Natural killer cell (primary cell): ENCODE measurements at regions not wholly inside any gene's neighbourhood (a gene's known extent, or its start where the extent isn't known, plus 50 kb on each side); places are given as distances from the start of the nearest gene placed in this dataset.

ENCODE experiments used
- ATAC-seq, 3 donors: fragments of 150-1000 bp in 2 of 3; fragments of 200-7000 bp in 1 of 3; cut with Tn5 transposase; 1 replicate in 1 of 3; 2 replicates in 2 of 3; pipeline ENCODE4 v1.10.0; 2021; ENCODE audit warnings: mild to moderate bottlenecking in 2 of 3, moderate library complexity in 2 of 3
- DNase-seq, 2 donors: peaks; one replicate each; pipeline versions ENCODE4 v3.0.0 to v3.0.0-alpha.2; 2013 to 2021; ENCODE audit warnings: mixed read lengths in 1 of 2
- H3K27ac ChIP-seq: one replicate; pipeline ENCODE4 v1.5.1; 2013; ENCODE audit warnings: mild to moderate bottlenecking, low read length
- H3K27me3 ChIP-seq: one replicate; pipeline ENCODE4 v1.6.1; 2013; ENCODE audit warnings: low read length; ENCODE audit not compliant: control insufficient read depth, insufficient read depth
- H3K36me3 ChIP-seq: one replicate; pipeline ENCODE4 v1.6.1; 2013; ENCODE audit warnings: low read length; ENCODE audit not compliant: control insufficient read depth, insufficient read depth
- H3K4me1 ChIP-seq: one replicate; pipeline ENCODE4 v1.6.1; 2013; ENCODE audit warnings: low read length; ENCODE audit not compliant: control insufficient read depth, insufficient read depth
- H3K4me3 ChIP-seq: one replicate; pipeline ENCODE4 v1.5.1; 2013; ENCODE audit warnings: low read length
- H3K9me3 ChIP-seq: one replicate; pipeline ENCODE4 v1.6.1; 2013; ENCODE audit warnings: low read length; ENCODE audit not compliant: control insufficient read depth, insufficient read depth
- H3K27ac Mint-ChIP-seq, 2 donors: one replicate each; pipeline ENCODE4 v1.8.0; 2022; ENCODE audit warnings: mild to moderate bottlenecking in 2 of 2, mixed read lengths in 2 of 2, moderate library complexity in 1 of 2
- H3K27me3 Mint-ChIP-seq, 2 donors: one replicate each; pipeline ENCODE4 v1.8.0; 2022; ENCODE audit warnings: low read depth in 2 of 2, mixed read lengths in 2 of 2
- H3K36me3 Mint-ChIP-seq: one replicate; pipeline ENCODE4 v1.8.0; 2022; ENCODE audit warnings: mixed read lengths
- H3K4me1 Mint-ChIP-seq, 2 donors: one replicate each; pipeline ENCODE4 v1.8.0; 2022; ENCODE audit warnings: mixed read lengths in 2 of 2
- H3K4me3 Mint-ChIP-seq: one replicate; pipeline ENCODE4 v1.8.0; 2022; ENCODE audit warnings: mild to moderate bottlenecking, moderate library complexity, mixed read lengths
- H3K9me3 Mint-ChIP-seq, 2 donors: one replicate each; pipeline ENCODE4 v1.8.0; 2022; ENCODE audit warnings: mixed read lengths in 2 of 2
- CTCF ChIP-seq: fragments of 200-600 bp; IDR thresholded peaks from one replicate; pipeline ENCODE4 v1.8.0; 2022; ENCODE audit warnings: antibody characterized with exemption
- WGBS: methylation state at CpG from one replicate; pipeline ENCODE4 v1.1.7; 2013; ENCODE audit warnings: missing lambda C conversion rate; ENCODE audit not compliant: insufficient coverage; 5-methylcytosine and 5-hydroxymethylcytosine counted together
- intact Hi-C: fragments of 100-400 bp; cut with micrococcal nuclease; formaldehyde crosslinking; loops from one replicate; pipeline ENCODE4 v1.14.2; 2022

- no peaks in the 10 kb centered on the region for H3K36me3 Mint-ChIP-seq
- no peaks in the 10 kb centered on the region for H3K27me3 Mint-ChIP-seq
- no peak for DNase-seq
- no peaks in the 10 kb centered on the region for H3K36me3 ChIP-seq
- H3K9me3 Mint-ChIP-seq, result peaks cover 10 to 11% of the 10 kb centered on the region in 2 donors
- H3K27me3 ChIP-seq, result no peaks in the 10 kb centered on the region
- no peaks in the 10 kb centered on the region for H3K4me1 Mint-ChIP-seq
- H3K4me3 ChIP-seq, result no peak overlapping the region
- intact Hi-C loops, result no loop called here
- no peak overlapping the region for H3K27ac ChIP-seq
- WGBS, result 64% methylated on average over 1 of the region's 1 CpG
- TF ChIP-seq CTCF, result no peak
- no peak for ATAC-seq
- no peaks in the 10 kb centered on the region for H3K9me3 ChIP-seq
- H3K27ac Mint-ChIP-seq, result no peak overlapping the region
- no peaks in the 10 kb centered on the region for H3K4me1 ChIP-seq
- H3K4me3 Mint-ChIP-seq, result no peak overlapping the region
Observed at GRCh38 chr4:147361726-147362125, 119.2 kb upstream of the EDNRA start.

- no peak overlapping the region for H3K4me3 ChIP-seq
- peaks cover 7 to 11% of the 10 kb centered on the region in 2 donors for H3K9me3 Mint-ChIP-seq
Observed at GRCh38 chr4:147362938-147363337, 118.0 kb upstream of the EDNRA start.

GRCh38 chr4:147363514-147363913, 117.4 kb upstream of the EDNRA start:
- no peaks in the 10 kb centered on the region for H3K36me3 Mint-ChIP-seq
- peaks cover 7 to 11% of the 10 kb centered on the region in 2 donors for H3K9me3 Mint-ChIP-seq
- H3K27me3 Mint-ChIP-seq, result no peaks in the 10 kb centered on the region
- Histone ChIP-seq H3K9me3 (no peaks in the 10 kb centered on the region), H3K27ac (no peak overlapping the region), H3K36me3 (no peaks in the 10 kb centered on the region), H3K27me3 (no peaks in the 10 kb centered on the region), H3K4me1 (no peaks in the 10 kb centered on the region), H3K4me3 (no peak overlapping the region)
- 87% methylated on average over 2 of the region's 2 CpGs for WGBS
- no peak for TF ChIP-seq CTCF
- intact Hi-C loops, result no loop called here
- no peak overlapping the region for H3K27ac Mint-ChIP-seq
- H3K4me1 Mint-ChIP-seq, result no peaks in the 10 kb centered on the region
- ATAC-seq, result no peak
- DNase-seq, result no peak
- H3K4me3 Mint-ChIP-seq, result no peak overlapping the region

More at GRCh38 chr4:147362938-147363337, 118.0 kb upstream of the EDNRA start:
- DNase-seq (no peak), ATAC-seq (no peak)
- Mint-ChIP-seq H3K27me3 (no peaks in the 10 kb centered on the region), H3K27ac (no peak overlapping the region), H3K36me3 (no peaks in the 10 kb centered on the region), H3K4me1 (no peaks in the 10 kb centered on the region), H3K4me3 (no peak overlapping the region)
- intact Hi-C loops, result no loop called here
- Histone ChIP-seq H3K4me1 (no peaks in the 10 kb centered on the region), H3K27me3 (no peaks in the 10 kb centered on the region), H3K9me3 (no peaks in the 10 kb centered on the region), H3K36me3 (no peaks in the 10 kb centered on the region), H3K27ac (no peak overlapping the region)
- no peak for TF ChIP-seq CTCF
- WGBS, result 80% methylated on average over 4 of the region's 4 CpGs

DNA sequence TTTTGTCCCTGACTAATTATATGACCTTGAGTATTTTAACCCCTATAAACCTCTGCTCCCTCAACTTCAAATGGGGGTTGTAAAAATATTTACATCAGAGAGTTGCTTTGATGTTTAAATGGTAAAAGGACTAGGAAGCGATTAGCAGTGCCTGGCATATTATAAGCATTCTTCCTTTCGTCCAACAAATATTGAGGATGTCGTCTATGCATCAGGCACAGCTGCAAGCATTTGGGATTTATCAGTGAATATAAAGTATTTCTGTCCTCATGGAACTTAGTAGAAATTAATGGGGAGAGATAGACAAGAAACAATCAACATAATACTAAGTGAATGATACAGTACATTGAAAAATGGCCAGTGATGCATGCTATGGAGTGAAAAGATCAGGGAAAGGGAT, 115.5 kb upstream of the EDNRA start:
- TF ChIP-seq CTCF, result no peak
- 100% methylated on average over 3 of the region's 3 CpGs for WGBS
- H3K27me3 Mint-ChIP-seq, result no peaks in the 10 kb centered on the region
- H3K9me3 Mint-ChIP-seq, result peaks cover 7 to 11% of the 10 kb centered on the region in 2 donors
- no peaks in the 10 kb centered on the region for H3K36me3 Mint-ChIP-seq
- H3K27ac Mint-ChIP-seq, result no peak overlapping the region
- H3K4me3 Mint-ChIP-seq, result no peak overlapping the region
- H3K9me3 ChIP-seq, result no peaks in the 10 kb centered on the region
- no peak for ATAC-seq
- no peaks in the 10 kb centered on the region for H3K4me1 ChIP-seq
- no peaks in the 10 kb centered on the region for H3K36me3 ChIP-seq
- no peak overlapping the region for H3K4me3 ChIP-seq
- no peak for DNase-seq
- no peak overlapping the region for H3K27ac ChIP-seq
- no peaks in the 10 kb centered on the region for H3K4me1 Mint-ChIP-seq
- no peaks in the 10 kb centered on the region for H3K27me3 ChIP-seq
- intact Hi-C loops, result no loop called here
